ENCODE measurements at regions not wholly inside any gene's neighbourhood (a gene's known extent, or its start where the extent isn't known, plus 50 kb on each side); places are given as distances from the start of the nearest gene placed in this dataset.
A peak's percentile ranks its signal among the peaks of the same experiment; 100 is the strongest.

DNA sequence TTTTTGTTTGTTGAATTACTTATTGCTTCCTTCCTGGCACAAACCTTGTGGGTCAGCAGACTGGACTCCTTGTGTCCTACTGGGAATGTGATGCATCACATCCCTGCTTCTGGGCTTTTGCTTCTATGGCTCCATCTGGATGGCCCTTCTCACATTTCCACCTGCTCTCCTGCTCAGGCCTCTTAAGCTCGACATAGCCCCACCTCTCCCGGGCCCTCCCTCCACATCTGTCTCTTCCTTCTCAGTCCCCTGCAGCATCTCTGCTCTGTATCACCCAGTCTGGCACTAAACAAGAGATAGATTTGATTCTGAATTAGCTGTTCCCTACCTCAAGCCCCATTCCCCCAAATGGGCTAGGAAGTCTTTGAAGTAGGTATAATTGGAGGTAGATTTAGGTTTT is 356.8 kb downstream of the DHX35 start:
- DNase-seq: no peak

GRCh38 chr20:39312676-39313075 is 350.5 kb downstream of the DHX35 start:
- DNase-seq: no peak

DNA sequence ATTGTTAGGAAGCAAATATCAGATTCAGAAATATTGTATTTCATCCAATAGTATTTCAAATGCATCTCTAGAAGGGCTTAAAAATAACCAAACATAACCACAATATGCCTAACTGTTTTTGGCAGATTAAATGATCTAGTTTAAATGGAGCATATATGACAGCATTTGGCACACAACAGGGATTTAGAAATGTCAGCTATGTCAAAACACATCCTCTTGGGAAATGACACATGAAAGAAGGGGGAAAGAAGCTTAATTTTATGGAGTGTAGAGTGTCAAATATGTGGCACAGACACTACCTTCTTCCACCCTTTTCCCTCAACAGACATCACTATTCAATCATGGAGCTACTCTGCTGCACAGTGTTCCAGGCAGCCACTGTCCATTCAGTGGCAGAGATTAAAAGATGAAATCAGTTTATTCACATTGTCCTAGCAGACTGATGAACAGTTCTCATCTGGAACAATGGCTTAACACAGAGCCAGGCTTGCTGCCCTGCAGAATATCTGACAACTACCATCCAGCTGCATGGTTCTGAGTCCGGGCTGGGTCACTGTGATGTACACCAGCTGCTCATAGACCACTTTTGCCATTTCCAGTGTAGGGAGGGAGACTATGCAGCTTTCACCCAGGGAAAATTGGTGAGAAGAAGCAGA is 349.8 kb downstream of the DHX35 start:
- DNase-seq: peak in 1 of 2 donors; percentile 7

DNA sequence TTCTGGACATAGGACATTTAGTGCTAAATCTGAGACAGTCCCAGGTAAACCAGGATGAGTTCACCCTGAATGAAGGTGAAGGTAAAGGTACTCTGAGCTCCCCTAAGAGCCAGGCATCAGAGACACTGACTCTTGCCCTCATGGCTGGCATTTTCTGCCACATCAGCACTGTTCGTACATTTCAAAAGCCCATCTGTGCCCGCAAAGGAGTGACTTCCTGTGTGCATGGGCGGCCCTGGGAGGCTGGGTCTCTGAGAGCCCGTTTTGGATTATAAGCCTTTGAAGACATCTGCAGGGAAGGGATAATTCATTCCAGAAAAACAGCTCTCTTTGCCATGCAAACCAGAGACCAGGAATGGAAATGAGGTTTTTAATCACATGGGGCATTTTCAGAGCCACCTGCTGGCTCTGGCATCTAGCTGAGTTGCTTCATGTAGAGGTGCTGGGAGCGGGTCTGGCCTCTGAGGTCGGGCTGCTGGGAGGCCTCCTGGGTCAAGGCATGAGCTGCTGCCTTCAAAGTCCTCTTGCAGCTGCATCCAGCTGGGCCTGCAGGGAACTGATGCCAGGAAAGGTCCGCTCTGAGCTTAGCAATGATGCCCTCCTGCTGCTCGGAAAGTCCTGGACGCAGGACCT is 348.3 kb downstream of the DHX35 start:
- peak in 1 of 2 donors; percentile 5 for DNase-seq

- DNase-seq: no peak
These were observed 347.3 kb downstream of the DHX35 start for GRCh38 chr20:39309458-39309857.

DNA sequence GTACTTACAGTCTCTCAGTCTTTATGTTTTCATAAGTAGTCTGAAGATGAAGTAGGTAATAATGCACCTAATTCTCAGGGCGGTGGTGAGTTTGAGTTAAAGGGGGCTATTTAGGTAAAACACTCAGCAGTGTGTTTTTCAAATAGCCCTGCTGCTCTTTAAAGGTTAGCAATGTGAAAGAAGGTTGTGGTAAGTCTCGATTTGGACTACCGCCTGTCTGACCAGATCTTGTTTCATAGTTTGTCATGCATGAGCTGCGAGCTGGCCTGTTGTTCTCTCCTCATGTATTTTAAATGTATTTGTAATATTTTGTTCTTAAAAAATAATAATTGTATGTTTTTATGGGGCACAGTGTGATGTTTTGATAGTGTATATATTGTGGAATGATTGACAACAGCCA is 340.2 kb downstream of the DHX35 start:
- no peak for DNase-seq

DNA sequence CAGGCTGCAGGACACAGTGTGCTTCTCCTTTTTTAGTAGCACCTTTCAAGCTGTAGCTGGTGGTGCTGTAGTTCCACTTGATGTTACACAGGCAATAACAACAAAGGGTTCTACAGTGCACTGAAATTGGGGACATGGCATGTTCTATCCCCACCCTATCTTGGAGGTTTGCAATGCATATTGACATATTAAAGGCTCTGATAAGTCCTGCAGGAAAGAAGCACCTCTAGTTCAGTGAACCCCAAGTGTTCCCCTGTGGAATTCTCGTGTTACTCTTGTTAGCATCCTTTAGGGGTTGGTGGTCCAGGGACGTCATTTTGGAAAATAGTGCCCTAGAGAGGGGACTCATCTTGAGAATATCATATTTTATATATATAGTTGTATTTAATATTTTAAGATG is 337.6 kb downstream of the DHX35 start:
- DNase-seq: no peak

DNA sequence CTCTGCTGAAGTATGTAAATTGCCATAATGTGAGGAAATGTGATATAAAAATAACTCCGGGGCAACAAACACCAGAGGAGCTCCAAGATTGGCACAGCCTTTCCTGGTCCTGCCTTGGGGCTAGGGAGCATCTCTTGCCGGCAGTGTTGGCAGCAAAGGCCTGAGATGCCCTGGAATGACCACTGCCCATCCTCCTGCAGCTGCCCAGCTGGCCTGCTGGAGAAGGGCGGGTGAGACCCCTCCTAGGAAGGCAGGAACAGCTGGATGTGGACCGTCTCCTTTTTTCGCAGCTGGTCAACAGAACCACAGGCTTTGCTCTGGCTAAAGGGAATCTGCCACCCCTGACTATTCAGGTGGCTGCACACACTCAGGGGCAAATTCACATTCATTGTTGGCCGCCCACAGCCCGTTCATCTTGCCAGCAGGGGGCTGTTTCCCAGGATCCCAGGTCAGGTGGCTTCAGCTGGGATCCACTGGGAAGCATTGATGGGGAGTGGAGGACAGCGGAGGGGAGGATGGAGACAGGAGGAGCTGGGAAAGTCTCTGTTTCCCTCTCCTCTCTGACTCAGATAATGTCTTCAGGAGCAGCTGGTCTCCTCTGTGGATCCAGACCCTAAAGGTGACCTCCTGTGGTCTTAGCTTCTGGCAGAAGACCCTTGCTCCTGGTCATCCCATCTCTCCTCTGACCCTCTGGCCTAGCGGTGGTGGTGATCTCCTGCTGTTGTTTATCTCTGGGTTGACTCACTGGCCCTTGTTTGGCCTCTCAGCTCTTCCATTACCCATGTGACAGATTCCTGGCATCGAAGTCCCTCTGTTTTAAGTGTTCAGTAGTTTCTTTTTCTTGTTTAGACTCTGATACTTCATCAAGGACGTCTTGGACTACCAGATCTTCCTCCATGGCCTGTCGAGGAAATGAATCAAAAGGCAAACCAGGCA is 336.7 kb downstream of the DHX35 start:
- DNase-seq: peak; percentile 77

GRCh38 chr20:39298121-39298520 is 336.0 kb downstream of the DHX35 start:
- DNase-seq: no peak

DNA sequence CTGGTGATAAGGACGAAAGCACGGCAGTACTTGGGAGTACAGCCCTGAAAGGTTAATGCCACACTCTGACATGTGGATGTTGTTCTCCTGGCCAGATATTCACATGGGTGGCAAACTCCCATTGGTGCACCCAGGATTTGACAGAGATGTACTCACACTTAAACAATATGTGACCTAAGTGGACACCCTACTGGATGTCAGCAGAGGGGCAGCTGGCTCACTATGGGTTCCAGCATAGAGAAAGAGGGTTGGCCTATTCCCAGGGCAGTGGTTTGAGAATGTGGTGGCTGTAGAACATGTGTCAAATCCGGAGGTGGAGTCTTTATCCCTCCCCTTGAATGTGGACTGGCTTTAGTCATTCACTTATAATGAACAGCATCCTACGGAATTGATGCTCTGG is 333.2 kb downstream of the DHX35 start:
- DNase-seq: no peak

DNA sequence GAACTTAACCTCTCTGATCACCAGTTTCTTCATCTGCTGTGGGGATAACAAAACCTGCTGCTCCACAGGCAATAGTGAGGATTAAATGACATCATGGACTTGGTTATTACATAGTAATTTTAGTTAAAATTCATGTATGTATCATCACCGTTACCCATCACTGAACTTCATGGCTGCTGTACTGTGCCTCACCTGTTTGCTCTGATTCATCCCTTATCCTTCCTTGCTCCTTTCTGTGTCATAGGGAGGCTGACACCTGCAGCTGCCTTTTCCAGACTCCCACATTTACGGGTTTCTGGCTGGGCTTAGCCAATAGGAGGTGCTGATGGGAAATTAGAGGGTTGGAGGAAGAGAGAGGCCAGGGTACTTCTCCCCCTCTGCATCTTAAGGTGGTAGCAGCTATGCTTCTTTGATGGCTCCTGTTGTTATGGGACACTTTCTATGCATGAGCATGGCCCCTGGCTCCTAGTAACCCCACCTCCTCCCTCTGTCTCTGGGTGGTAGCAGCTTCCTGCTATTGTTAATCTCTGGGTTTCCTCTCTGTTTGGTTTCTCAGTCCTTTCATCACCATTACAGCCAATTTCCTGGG is 332.1 kb downstream of the DHX35 start:
- DNase-seq: no peak

DNA sequence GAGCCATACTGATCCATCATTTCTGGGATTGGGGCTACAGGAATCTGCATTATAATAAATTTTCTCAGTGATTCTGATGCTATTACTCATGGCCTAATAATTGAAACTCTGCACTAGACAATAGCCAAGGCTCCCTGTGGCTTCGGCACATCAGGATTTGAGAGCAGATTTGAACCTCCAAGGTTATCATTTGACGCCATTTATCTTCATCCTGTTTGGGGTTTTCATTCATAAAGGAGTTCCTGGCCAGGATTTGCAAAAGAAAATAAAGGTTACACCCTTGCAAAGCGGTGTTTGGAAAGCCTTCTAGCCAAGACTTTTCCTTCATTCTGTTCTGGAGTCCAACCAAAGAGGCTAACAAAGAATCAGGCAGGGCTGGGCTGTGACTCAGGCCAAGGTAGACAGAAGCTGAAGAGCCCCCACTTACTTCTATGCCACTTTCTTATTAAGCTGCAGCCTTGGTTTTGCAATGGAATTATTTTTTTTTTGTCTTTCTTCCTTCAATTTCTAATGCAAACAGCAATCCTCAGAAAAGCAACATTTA is 330.1 kb downstream of the DHX35 start:
- no peak for DNase-seq

GRCh38 chr20:39291301-39291700 is 329.2 kb downstream of the DHX35 start:
- no peak for DNase-seq

- no peak for DNase-seq
These were observed 328.4 kb downstream of the DHX35 start for GRCh38 chr20:39290575-39290974.

DNA sequence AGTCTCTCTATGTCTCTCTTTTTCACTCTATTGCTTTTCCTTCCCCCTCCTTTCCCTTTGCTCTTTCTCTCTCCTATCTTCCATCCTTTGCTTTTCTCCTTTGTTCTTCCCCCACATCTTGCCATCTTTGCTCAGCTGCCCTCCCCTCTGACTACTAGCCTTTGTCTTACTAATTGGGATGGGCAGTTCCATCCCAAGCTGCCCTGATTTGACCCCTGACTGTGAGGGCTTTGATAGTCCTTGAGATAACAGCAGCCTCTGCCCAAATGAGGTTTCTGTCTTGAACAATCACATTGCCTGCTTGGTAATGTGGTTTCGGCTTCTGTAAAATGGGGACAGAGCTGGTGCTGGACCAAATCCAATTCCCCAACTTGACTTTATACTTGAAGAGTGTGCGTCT is 327.7 kb downstream of the DHX35 start:
- DNase-seq: no peak

DNA sequence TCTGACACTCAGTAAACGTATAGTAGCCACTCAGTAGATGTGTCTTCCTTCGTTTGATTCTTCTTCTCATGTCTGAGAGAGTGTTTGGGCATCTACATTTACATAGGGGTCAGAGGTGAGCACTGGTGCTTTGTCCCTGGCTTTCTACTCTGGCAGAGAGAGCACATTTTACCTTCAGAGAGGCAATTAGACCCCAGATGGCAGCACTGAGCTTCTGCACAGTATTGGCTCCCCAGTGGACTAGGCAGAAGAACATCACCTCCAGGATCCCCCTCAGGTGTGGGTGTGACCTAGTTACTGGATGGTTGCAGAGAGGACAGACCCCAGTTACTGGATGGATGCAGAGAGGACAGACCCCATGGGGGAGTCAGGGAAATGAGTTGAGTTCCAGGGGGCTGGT is 327.2 kb downstream of the DHX35 start:
- no peak for DNase-seq

DNA sequence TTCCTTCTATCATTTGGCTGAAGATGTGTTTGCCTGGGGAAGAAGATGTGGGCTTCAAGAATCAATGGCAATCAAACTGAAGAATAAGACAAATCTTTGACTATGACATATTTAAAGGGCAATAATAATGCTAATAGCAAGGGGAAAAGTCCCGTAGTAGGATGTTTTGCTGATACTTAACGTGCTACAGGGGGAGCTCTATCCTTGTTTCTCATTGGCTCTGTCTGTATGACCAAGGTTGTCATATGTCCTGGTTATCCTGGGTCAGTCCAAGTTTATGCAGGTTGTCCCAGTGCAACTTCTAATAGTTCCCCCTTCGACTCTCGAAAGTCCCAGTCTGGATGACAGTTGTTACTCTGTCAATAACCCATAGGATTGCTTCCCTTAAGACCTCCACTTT is 321.3 kb downstream of the DHX35 start:
- no peak for DNase-seq

DNA sequence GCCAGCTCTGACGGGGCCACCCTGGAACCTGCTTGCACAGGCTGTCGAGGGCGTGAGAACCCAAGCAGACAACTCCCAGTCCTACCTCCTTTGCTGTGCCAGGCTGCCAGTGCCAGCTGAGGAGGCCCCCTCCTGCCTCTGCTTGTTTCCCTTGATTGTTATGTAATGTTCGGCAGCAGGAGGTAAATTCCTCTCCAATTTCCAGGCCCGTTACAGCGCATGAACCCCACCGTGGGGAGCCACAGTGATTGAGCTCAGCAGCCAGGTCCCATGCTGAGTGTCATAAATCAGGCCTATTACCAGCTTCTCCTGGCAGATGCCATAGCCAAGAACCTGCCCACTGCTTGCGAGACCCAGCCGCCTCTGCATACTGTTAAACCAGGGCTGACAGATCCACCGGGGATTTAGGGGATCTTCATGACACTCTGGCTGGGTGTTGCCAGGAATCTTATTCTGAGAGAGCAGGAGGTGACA is 320.5 kb downstream of the DHX35 start:
- no peak for DNase-seq

DNA sequence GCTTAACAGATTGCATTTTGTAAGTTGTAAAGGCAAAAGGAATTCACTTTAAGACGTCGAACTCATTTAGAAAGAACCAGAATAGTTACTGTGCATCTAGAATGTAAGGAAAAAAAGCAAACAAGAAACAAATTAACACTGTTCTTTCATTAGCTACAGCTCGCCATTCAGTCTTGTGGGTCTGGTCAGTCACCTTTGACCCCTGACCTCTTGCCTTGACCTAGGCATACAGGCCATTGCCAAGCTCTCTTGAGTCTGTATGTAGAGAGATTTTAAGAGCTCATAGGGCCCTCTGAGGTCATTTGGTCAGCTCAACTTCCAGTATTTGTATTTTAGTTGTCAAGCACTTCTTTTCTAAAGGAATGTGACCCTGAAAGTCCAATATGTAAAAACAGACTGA is 318.7 kb downstream of the DHX35 start:
- no peak for DNase-seq

DNA sequence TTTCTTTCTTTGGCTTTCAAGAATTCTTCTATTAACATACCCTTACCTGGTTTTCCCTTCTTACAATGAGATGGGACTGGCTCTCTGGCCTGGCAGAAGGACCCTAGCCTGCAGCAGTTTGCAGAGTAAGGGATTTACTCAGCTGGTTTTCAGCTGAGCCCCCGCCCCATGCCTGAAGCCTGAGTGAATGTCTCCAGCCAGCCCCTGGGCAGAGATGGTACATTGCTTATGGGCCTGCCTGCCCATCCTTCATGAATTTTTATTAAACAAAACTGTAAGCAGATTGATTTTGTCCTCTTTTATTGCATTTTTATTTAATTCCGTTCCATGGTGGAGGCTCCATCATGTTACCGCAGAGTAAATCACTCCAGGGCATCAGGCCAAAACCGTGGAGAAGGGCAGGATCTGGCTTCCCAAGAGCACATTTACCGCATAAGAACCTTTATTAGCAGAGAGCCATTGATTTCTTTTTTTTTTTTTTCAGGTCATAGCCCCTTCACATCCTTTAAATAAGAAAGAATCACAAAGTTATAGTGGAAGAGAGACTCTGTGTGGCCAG is 316.2 kb downstream of the DHX35 start:
- DNase-seq: no peak

GRCh38 chr20:39277185-39277584 is 315.0 kb downstream of the DHX35 start:
- no peak for DNase-seq
